Heart right ventricle (tissue), 16 donors: ENCODE measurements at regions not wholly inside any gene's neighbourhood (a gene's known extent, or its start where the extent isn't known, plus 50 kb on each side); places are given as distances from the start of the nearest gene placed in this dataset.

Experiments used
- ATAC-seq, 8 donors: fragments of 200-7000 bp; cut with Tn5 transposase; one replicate each; pipeline ENCODE4 v1.9.1; 2020; ENCODE audit warnings: mild to moderate bottlenecking in 8 of 8, moderate library complexity in 8 of 8, moderate number of reproducible peaks in 1 of 8
- DNase-seq, 2 donors: peaks; one replicate each; pipeline ENCODE4 v3.0.0-alpha.2; 2020
- H3K27ac ChIP-seq, 10 donors: fragments of 200-600 bp; sonication (generic) in 2 of 10; one replicate each; pipeline versions ENCODE4 v1.5.0 to v1.8.0; 2020 to 2022; ENCODE audit warnings: mild to moderate bottlenecking in 3 of 10
- H3K27me3 ChIP-seq, 7 donors: fragments of 200-600 bp; one replicate each; pipeline ENCODE4 v1.8.0; 2021 to 2022; ENCODE audit warnings: mild to moderate bottlenecking in 2 of 7
- H3K36me3 ChIP-seq, 9 donors: fragments of 200-600 bp; sonication (generic) in 1 of 9; one replicate each; pipeline versions ENCODE4 v1.5.0 to v1.8.0; 2020 to 2022; ENCODE audit warnings: mild to moderate bottlenecking in 2 of 9
- H3K4me1 ChIP-seq, 9 donors: fragments of 200-600 bp; sonication (generic) in 1 of 9; one replicate each; pipeline versions ENCODE4 v1.5.0 to v1.8.0; 2020 to 2022; ENCODE audit warnings: mild to moderate bottlenecking in 4 of 9
- H3K4me3 ChIP-seq, 10 donors: fragments of 200-600 bp; sonication (generic) in 2 of 10; one replicate each; pipeline versions ENCODE4 v1.5.0 to v1.8.0; 2020 to 2022; ENCODE audit warnings: mild to moderate bottlenecking in 7 of 10, moderate library complexity in 2 of 10
- H3K9me3 ChIP-seq, 11 donors: fragments of 200-600 bp in 10 of 11; sonication (generic) in 2 of 11; one replicate each; pipeline versions ENCODE4 v1.5.0 to v1.8.0; 2013 to 2022; ENCODE audit warnings: mild to moderate bottlenecking in 2 of 11, control low read depth in 1 of 11, moderate library complexity in 1 of 11
- CTCF ChIP-seq, 9 donors: fragments of 200-600 bp; sonication (generic) in 2 of 9; IDR thresholded peaks; one replicate each; pipeline versions ENCODE4 v1.5.0 to v1.8.0; 2021 to 2022; ENCODE audit warnings: antibody characterized with exemption in 9 of 9, mild to moderate bottlenecking in 5 of 9, moderate library complexity in 1 of 9
- WGBS, 2 donors: extraction: QIAGEN DNeasy Blood & Tissue Kit; methylation state at CpG; one replicate each; pipeline ENCODE4 v1.1.7; 2013; ENCODE audit warnings: inconsistent platforms in 1 of 2; 5-methylcytosine and 5-hydroxymethylcytosine counted together
- intact Hi-C, 10 donors: fragments of 100-400 bp; cut with DNase I; formaldehyde crosslinking; loops; one replicate each; pipeline versions ENCODE4 v1.11.1 to v1.14.2; 2022
- donor health status: Arrhythmogenic right ventricular cardiomyopathy.
- donor health status: ischemic (EF 13 %, LVEDD 7.1; RV severe dilation, severe dysfunction).
- donor health status: healthy with polysubstance abuse.
- donor health status: DM: no; HTN: yes; CAD: no.
- donor health status: DM: no; HTN: no; CAD: no.
- donor health status: ischemic (EF 25% LVEDD 6.9; RV normal size, moderate dysfunction).
- donor health status: ischemic (EF 25% LVEDD 5.7; RV mildly dilated, moderate dysfunction).
- donor health status: healthy.
- donor health status: DM: yes; HTN: yes; CAD: no.
- donor health status: Ischemic cardiomyopathy.
- donor health status: ischemic (EF 35%, LVEDD 5.7; RV mildly dilated, moderate dysfunction).
- donor health status: nonischemic (EF 11% LVEDD 7.7; RV severe dilation, severe dysfunction).
- donor health status: DM: yes; HTN: yes; CAD: no.
- donor health status: PGD.
- donor health status: ischemic (EF 29% LVEDD 5.4; RV normal size, mild dysfunction).
- donor health status: nonischemic (EF 23%, LVEDD 6.1; RV moderate dilation, normal function).

DNA sequence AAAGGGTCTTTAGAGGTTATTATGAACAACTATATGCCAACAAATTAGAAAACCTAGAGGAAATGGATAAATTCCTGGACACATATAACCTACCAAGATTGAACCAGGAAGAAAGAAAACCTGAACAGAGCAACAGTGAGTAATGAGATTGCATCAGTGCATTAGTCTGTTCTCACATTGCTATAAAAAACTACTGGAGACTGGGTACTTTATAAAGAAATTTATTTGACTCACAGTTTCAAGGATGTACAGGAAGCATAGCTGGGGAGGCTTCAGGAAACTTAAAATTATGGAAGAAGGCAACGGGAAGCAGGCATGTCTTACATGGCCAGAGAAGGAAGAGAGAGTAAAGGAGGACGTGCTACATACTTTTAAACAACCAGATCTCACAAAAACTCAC lies 70.8 kb upstream of the GNAZ start:
- Histone ChIP-seq H3K4me3 (no peak overlapping the region), H3K9me3 (peaks cover 0 to 35% (median 22%) of the 10 kb centered on the region in 11 donors), H3K27ac (no peak overlapping the region), H3K36me3 (no peaks in the 10 kb centered on the region), H3K27me3 (peaks cover 0 to 11% (median 0%) of the 10 kb centered on the region in 7 donors), H3K4me1 (no peaks in the 10 kb centered on the region)
- DNase-seq (no peak), ATAC-seq (no peak)
- intact Hi-C loops, result no loop called here
- no peak for TF ChIP-seq CTCF (IDR thresholded peaks at IDR 0.05)
- 35 to 50% methylated on average over 2 of the region's 2 CpGs for WGBS, 2 donors

DNA sequence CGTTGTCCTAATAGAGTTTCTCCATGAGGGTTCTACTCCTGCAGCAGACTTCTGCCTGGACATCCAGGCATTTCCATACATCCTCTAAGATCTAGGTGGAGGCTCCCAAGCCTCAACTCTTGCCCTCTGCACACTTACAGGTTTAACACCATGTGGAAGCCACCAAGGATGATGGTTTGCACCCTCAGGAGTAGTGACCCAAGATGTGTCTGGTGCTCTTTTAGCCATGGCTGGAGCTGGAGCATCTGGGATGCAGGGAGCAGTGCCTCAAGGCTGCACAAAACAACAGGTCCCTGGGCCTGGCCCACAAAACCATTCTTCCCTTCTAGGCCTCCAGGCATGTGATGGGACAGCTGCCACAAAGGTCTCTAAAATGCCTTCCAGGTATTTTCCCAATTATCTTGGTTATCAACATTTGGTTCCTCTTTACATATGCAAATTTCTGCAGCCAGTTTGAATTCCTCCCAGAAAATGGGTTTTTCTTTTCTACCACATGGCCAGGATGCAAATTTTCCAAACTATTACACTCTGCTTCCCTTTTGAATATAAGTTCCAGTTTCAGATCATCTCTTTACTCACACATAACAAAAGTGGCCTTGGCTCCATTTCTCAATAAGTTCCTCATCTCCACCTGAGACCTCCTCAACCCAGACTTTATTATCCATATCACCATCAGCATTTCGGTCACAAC lies 69.5 kb upstream of the GNAZ start:
- 79 to 85% methylated on average over 2 of the region's 2 CpGs for WGBS, 2 donors
- TF ChIP-seq CTCF (IDR thresholded peaks at IDR 0.05), result no peak
- H3K4me1 ChIP-seq, result no peaks in the 10 kb centered on the region
- ATAC-seq (no peak), DNase-seq (no peak)
- no peak overlapping the region for H3K27ac ChIP-seq
- H3K36me3 ChIP-seq, result no peaks in the 10 kb centered on the region
- peaks cover 0 to 11% (median 0%) of the 10 kb centered on the region in 7 donors for H3K27me3 ChIP-seq
- intact Hi-C loops, result loop anchor here in 1 of 10 donors (10.0 kb wide), 1 partner anchor 64 kb away; no protein-coding TSS in a partner anchor
- H3K4me3 ChIP-seq, result no peak overlapping the region
- H3K9me3 ChIP-seq, result peaks cover 0 to 35% (median 22%) of the 10 kb centered on the region in 11 donors

- Histone ChIP-seq H3K4me1 (no peaks in the 10 kb centered on the region), H3K9me3 (peaks cover 0 to 29% (median 19%) of the 10 kb centered on the region in 11 donors), H3K27me3 (peaks cover 0 to 11% (median 0%) of the 10 kb centered on the region in 7 donors), H3K27ac (no peak overlapping the region), H3K36me3 (no peaks in the 10 kb centered on the region), H3K4me3 (no peak overlapping the region)
- ATAC-seq (no peak), DNase-seq (no peak)
- intact Hi-C loops, result loop anchor here in 1 of 10 donors (10.0 kb wide), 1 partner anchor 63 kb away; no protein-coding TSS in a partner anchor
- TF ChIP-seq CTCF (IDR thresholded peaks at IDR 0.05), result no peak
Measured at GRCh38 chr22:23001463-23001862, 68.9 kb upstream of the GNAZ start.

DNA sequence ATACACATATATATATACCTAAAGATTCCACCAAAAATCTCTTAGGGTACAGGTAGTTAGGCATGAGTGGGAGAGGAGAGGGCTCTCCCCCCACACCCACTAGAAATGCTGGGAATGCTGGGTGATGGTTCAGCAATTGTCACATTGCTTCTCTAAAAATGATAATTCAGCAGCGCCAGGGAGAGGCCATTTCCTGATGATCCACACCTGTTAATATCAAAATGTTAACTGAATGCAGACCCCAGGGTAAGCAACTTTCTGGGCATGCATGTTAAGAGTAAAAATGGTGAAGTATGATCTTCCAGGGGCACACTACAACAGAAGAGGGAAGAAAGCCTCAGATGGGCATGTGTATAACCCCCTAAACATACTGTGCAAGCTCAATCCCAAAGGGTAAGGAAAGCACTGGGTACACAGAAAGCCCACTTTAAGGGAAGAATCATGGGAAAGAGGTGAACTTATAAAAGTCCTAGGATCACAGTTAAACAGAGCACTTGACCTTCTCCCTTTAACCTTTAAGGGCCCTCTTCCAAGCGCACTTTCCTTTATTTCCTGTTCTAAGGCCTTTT lies 67.6 kb upstream of the GNAZ start:
- no peak for TF ChIP-seq CTCF (IDR thresholded peaks at IDR 0.05)
- ATAC-seq (no peak), DNase-seq (no peak)
- H3K36me3 ChIP-seq, result no peaks in the 10 kb centered on the region
- intact Hi-C loops, result loop anchor here in 1 of 10 donors (10.0 kb wide), 1 partner anchor 62 kb away; no protein-coding TSS in a partner anchor
- 89 to 90% methylated on average over 2 of the region's 2 CpGs for WGBS, 2 donors
- peaks cover 0 to 11% (median 0%) of the 10 kb centered on the region in 7 donors for H3K27me3 ChIP-seq
- no peak overlapping the region for H3K27ac ChIP-seq
- H3K4me1 ChIP-seq, result no peaks in the 10 kb centered on the region
- no peak overlapping the region for H3K4me3 ChIP-seq
- peaks cover 0 to 17% (median 7%) of the 10 kb centered on the region in 11 donors for H3K9me3 ChIP-seq
